SH-SY5Y (cell line): ENCODE measurements at regions not wholly inside any gene's neighbourhood (a gene's known extent, or its start where the extent isn't known, plus 50 kb on each side); places are given as distances from the start of the nearest gene placed in this dataset.
A peak's percentile ranks its signal among the peaks of the same experiment; 100 is the strongest.

Source experiments
- GATA2 ChIP-seq: IDR thresholded peaks from 2 replicates; pipeline ENCODE4 v1.6.1; 2011; ENCODE audit warnings: mild to moderate bottlenecking, low read depth, low read length
- GATA3 ChIP-seq: IDR thresholded peaks from 2 replicates; pipeline ENCODE4 v1.6.1; 2011; ENCODE audit warnings: low read depth, mild to moderate bottlenecking, low read length, moderate library complexity

GRCh38 chr10:43867113-43867512, 218.4 kb upstream of the ZNF32 start:
- TF ChIP-seq GATA2 (no peak), GATA3 (no peak)

GRCh38 chr10:43866712-43867111, 218.0 kb upstream of the ZNF32 start:
- TF ChIP-seq GATA2 (no peak), GATA3 (no peak)

GRCh38 chr10:43865265-43866135, 216.8 kb upstream of the ZNF32 start:
- TF ChIP-seq GATA3 (no peak), GATA2 (no peak)

- no peak for TF ChIP-seq GATA2
- no peak for TF ChIP-seq GATA3
These were observed 216.0 kb upstream of the ZNF32 start for GRCh38 chr10:43864656-43865055.

GRCh38 chr10:43863859-43864591, 215.3 kb upstream of the ZNF32 start:
- TF ChIP-seq GATA2 (no peak), GATA3 (no peak)

GRCh38 chr10:43863270-43863669, 214.6 kb upstream of the ZNF32 start:
- TF ChIP-seq GATA2 = no peak
- no peak for TF ChIP-seq GATA3

GRCh38 chr10:43862756-43863155, 214.1 kb upstream of the ZNF32 start:
- TF ChIP-seq GATA3 = no peak
- TF ChIP-seq GATA2 = peak; percentile 75

GRCh38 chr10:43861966-43862751, 213.5 kb upstream of the ZNF32 start:
- TF ChIP-seq GATA3 (no peak; the same call in 1 of the 2 replicates), GATA2 (no peak)

- TF ChIP-seq GATA3 (no peak), GATA2 (no peak)
These were observed 210.4 kb upstream of the ZNF32 start for GRCh38 chr10:43859016-43859525.

GRCh38 chr10:43857931-43858315, 209.2 kb upstream of the ZNF32 start:
- no peak for TF ChIP-seq GATA2
- TF ChIP-seq GATA3 = no peak

- peak; percentile 58 for TF ChIP-seq GATA3
- TF ChIP-seq GATA2 = peak; percentile 77
These were observed 208.7 kb upstream of the ZNF32 start for GRCh38 chr10:43857206-43857930.

- no peak for TF ChIP-seq GATA2
- no peak for TF ChIP-seq GATA3
These were observed 207.6 kb upstream of the ZNF32 start for GRCh38 chr10:43856299-43856698.

- TF ChIP-seq GATA3 (no peak), GATA2 (no peak)
These were observed 207.1 kb upstream of the ZNF32 start for GRCh38 chr10:43855667-43856210.

- TF ChIP-seq GATA2 = no peak
- TF ChIP-seq GATA3 = no peak
These were observed 205.3 kb upstream of the ZNF32 start for GRCh38 chr10:43854007-43854406.

- no peak for TF ChIP-seq GATA3
- no peak for TF ChIP-seq GATA2
These were observed 204.7 kb upstream of the ZNF32 start for GRCh38 chr10:43853369-43853768.
